ENCODE measurements at regions not wholly inside any gene's neighbourhood (a gene's known extent, or its start where the extent isn't known, plus 50 kb on each side); places are given as distances from the start of the nearest gene placed in this dataset.

GRCh38 chr18:14958701-14959100 is 210.7 kb downstream of the ANKRD30B start:
- Mint-ChIP-seq H3K4me1 (no peaks in the 10 kb centered on the region), H3K36me3 (ENCODE audit: low read depth) (no peaks in the 10 kb centered on the region), H3K27ac (no peak overlapping the region), H3K27me3 (ENCODE audit: low read depth) (peaks cover 4% of the 10 kb centered on the region), H3K9me3 (peaks cover 41% of the 10 kb centered on the region), H3K4me3 (no peak overlapping the region)
- no peak for TF ChIP-seq CTCF (IDR thresholded peaks at IDR 0.05; ENCODE audit: unreplicated experiment in 3 of 3)

- peaks cover 4% of the 10 kb centered on the region for H3K27me3 Mint-ChIP-seq (ENCODE audit: low read depth)
- TF ChIP-seq CTCF (IDR thresholded peaks at IDR 0.05; ENCODE audit: unreplicated experiment in 3 of 3) = no peak
- H3K27ac Mint-ChIP-seq = no peak overlapping the region
- peaks cover 43% of the 10 kb centered on the region for H3K9me3 Mint-ChIP-seq
- no peaks in the 10 kb centered on the region for H3K4me1 Mint-ChIP-seq
- no peak overlapping the region for H3K4me3 Mint-ChIP-seq
- no peaks in the 10 kb centered on the region for H3K36me3 Mint-ChIP-seq (ENCODE audit: low read depth)
Measured at GRCh38 chr18:14959550-14959949, 211.6 kb downstream of the ANKRD30B start.

GRCh38 chr18:14961991-14962390 is 214.0 kb downstream of the ANKRD30B start:
- Mint-ChIP-seq H3K36me3 (ENCODE audit: low read depth) (no peaks in the 10 kb centered on the region), H3K4me1 (no peaks in the 10 kb centered on the region), H3K4me3 (no peak overlapping the region), H3K9me3 (peaks cover 40% of the 10 kb centered on the region), H3K27me3 (ENCODE audit: low read depth) (peaks cover 4% of the 10 kb centered on the region), H3K27ac (no peak overlapping the region)
- TF ChIP-seq CTCF (IDR thresholded peaks at IDR 0.05; ENCODE audit: unreplicated experiment in 3 of 3) = no peak

GRCh38 chr18:14962626-14963025 is 214.7 kb downstream of the ANKRD30B start:
- Mint-ChIP-seq H3K27me3 (ENCODE audit: low read depth) (peaks cover 4% of the 10 kb centered on the region), H3K9me3 (peaks cover 35% of the 10 kb centered on the region), H3K27ac (no peak overlapping the region), H3K4me3 (no peak overlapping the region), H3K4me1 (no peaks in the 10 kb centered on the region), H3K36me3 (ENCODE audit: low read depth) (no peaks in the 10 kb centered on the region)
- TF ChIP-seq CTCF (IDR thresholded peaks at IDR 0.05; ENCODE audit: unreplicated experiment in 3 of 3) = no peak

- Mint-ChIP-seq H3K4me1 (no peaks in the 10 kb centered on the region), H3K4me3 (no peak overlapping the region), H3K36me3 (ENCODE audit: low read depth) (no peaks in the 10 kb centered on the region), H3K9me3 (peaks cover 32% of the 10 kb centered on the region), H3K27ac (no peak overlapping the region), H3K27me3 (ENCODE audit: low read depth) (peaks cover 4% of the 10 kb centered on the region)
- no peak for TF ChIP-seq CTCF (IDR thresholded peaks at IDR 0.05; ENCODE audit: unreplicated experiment in 3 of 3)
Measured at GRCh38 chr18:14963246-14963645, 215.3 kb downstream of the ANKRD30B start.

- Mint-ChIP-seq H3K4me3 (no peak overlapping the region), H3K36me3 (ENCODE audit: low read depth) (no peaks in the 10 kb centered on the region), H3K9me3 (peaks cover 32% of the 10 kb centered on the region), H3K27ac (no peak overlapping the region), H3K27me3 (ENCODE audit: low read depth) (peaks cover 4% of the 10 kb centered on the region), H3K4me1 (no peaks in the 10 kb centered on the region)
- TF ChIP-seq CTCF (IDR thresholded peaks at IDR 0.05; ENCODE audit: unreplicated experiment in 3 of 3) = no peak
Measured at GRCh38 chr18:14964002-14964401, 216.0 kb downstream of the ANKRD30B start.

Data from nephron (organoid).